ENCODE measurements at regions not wholly inside any gene's neighbourhood (a gene's known extent, or its start where the extent isn't known, plus 50 kb on each side); places are given as distances from the start of the nearest gene placed in this dataset.

DNA sequence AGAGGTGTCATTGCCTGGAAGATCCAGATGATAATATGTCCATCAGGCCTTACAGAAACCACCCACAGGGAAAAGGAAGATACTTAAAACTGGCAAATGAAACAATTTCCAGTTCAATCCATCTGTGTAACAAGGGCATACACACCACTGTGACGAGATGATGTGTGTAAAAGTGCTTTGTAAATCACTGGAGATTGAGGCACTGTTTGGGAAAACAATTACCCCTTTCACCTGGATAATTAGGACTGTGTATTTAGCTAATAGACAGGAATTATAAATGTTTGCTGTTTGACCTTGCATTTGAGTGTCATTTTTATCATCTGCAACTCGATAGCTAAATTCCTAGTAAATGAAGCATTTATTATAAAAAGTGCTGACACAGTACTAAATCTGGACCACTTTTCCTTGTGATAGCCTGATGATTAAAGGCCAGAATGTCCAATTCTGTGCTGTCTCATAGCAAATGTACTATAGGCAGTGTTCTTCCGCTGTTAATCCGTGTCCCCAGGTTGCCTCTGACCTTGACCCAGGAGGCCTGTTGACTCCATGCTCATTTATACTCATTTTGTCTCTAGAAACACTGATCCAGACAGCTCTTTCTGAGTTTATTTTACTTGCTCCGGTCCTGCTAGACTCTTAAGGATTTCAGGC is 105.8 kb downstream of the LACC1 start:
- no TSS peak for BruUV-seq (replicated peaks)
- intact Hi-C loops (cut with micrococcal nuclease; ENCODE audit: unreplicated experiment) = loop anchor here (5.0 kb wide), 3 partner anchors 62 to 487 kb away; no protein-coding TSS in a partner anchor

DNA sequence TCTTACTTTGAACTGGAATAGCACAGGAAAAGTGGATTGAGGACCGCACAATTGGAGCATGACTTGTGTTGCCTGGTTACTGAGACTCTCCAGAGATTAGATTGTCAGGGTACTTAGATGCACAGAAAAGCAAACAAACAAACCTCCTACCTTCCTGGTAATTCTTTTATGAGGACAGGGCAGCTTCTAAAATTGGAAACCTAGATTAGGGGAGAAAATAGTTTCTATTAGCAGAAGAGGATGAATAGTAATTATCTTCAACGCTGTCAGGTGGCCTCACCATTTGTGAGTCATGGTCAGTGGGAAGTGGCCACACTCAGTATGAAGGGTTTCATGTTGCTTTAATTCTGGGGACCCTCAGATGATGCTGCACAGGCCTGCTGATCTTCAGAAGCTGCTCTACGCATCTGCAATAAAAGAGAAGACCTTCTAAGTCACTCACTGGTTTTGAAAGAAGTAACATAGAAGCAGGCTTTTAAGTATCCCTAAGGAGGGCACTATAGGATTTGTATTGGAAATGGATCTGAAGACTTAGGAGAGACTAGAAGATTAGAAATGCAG is 106.8 kb downstream of the LACC1 start:
- intact Hi-C loops (cut with micrococcal nuclease; ENCODE audit: unreplicated experiment) = loop anchor here (5.0 kb wide), 3 partner anchors 61 to 486 kb away; no protein-coding TSS in a partner anchor
- H3K4me3 ChIP-seq (ENCODE audit: low read depth, low read length) = no peak overlapping the region
- TF ChIP-seq, protein P1, sequence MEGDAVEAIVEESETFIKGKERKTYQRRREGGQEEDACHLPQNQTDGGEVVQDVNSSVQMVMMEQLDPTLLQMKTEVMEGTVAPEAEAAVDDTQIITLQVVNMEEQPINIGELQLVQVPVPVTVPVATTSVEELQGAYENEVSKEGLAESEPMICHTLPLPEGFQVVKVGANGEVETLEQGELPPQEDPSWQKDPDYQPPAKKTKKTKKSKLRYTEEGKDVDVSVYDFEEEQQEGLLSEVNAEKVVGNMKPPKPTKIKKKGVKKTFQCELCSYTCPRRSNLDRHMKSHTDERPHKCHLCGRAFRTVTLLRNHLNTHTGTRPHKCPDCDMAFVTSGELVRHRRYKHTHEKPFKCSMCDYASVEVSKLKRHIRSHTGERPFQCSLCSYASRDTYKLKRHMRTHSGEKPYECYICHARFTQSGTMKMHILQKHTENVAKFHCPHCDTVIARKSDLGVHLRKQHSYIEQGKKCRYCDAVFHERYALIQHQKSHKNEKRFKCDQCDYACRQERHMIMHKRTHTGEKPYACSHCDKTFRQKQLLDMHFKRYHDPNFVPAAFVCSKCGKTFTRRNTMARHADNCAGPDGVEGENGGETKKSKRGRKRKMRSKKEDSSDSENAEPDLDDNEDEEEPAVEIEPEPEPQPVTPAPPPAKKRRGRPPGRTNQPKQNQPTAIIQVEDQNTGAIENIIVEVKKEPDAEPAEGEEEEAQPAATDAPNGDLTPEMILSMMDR (IDR thresholded peaks at IDR 0.05; ENCODE audit: insufficient read depth in 1 of 2, low read depth in 1 of 2, low read length in 1 of 2, severe bottlenecking in 1 of 2, unreplicated experiment in 1 of 2) = no peak
- no peaks in the 10 kb centered on the region for H3K36me3 Mint-ChIP-seq (ENCODE audit: insufficient read depth, unreplicated experiment)
- H3K4me1 Mint-ChIP-seq (ENCODE audit: low read depth, unreplicated experiment) = peaks cover 7% of the 10 kb centered on the region
- no peaks in the 10 kb centered on the region for H3K36me3 ChIP-seq (ENCODE audit: control insufficient read depth, insufficient read depth, low read length)
- no peak overlapping the region for H3K4me3 Mint-ChIP-seq (ENCODE audit: unreplicated experiment)
- no peaks in the 10 kb centered on the region for H3K9me3 ChIP-seq
- no peaks in the 10 kb centered on the region for H3K27me3 ChIP-seq (replicated peaks; ENCODE audit: control insufficient read depth, insufficient read depth, low read length)
- ChIA-PET POLR2A (no interaction called here), CTCF (no interaction called here)
- no peak overlapping the region for H3K27ac Mint-ChIP-seq (ENCODE audit: unreplicated experiment)
- H3K9me3 Mint-ChIP-seq (ENCODE audit: unreplicated experiment) = no peaks in the 10 kb centered on the region
- BruUV-seq (replicated peaks) = no TSS peak
- no peaks in the 10 kb centered on the region for H3K27me3 Mint-ChIP-seq (ENCODE audit: insufficient read depth, unreplicated experiment)
- DNase-seq = no peak
- H3K4me1 ChIP-seq = no peaks in the 10 kb centered on the region

More for the DNA sequence above, 105.8 kb downstream of the LACC1 start:
- Mint-ChIP-seq H3K9me3 (ENCODE audit: unreplicated experiment) (no peaks in the 10 kb centered on the region), H3K4me1 (ENCODE audit: low read depth, unreplicated experiment) (peaks cover 7% of the 10 kb centered on the region), H3K4me3 (ENCODE audit: unreplicated experiment) (no peak overlapping the region), H3K27ac (ENCODE audit: unreplicated experiment) (no peak overlapping the region), H3K27me3 (ENCODE audit: insufficient read depth, unreplicated experiment) (no peaks in the 10 kb centered on the region), H3K36me3 (ENCODE audit: insufficient read depth, unreplicated experiment) (no peaks in the 10 kb centered on the region)
- CTCF ChIA-PET = no interaction called here
- DNase-seq = no peak
- H3K4me1 ChIP-seq = no peaks in the 10 kb centered on the region
- no peaks in the 10 kb centered on the region for H3K27me3 ChIP-seq (replicated peaks; ENCODE audit: control insufficient read depth, insufficient read depth, low read length)
- no peaks in the 10 kb centered on the region for H3K36me3 ChIP-seq (ENCODE audit: control insufficient read depth, insufficient read depth, low read length)
- POLR2A ChIA-PET = no interaction called here
- H3K9me3 ChIP-seq = no peaks in the 10 kb centered on the region
- TF ChIP-seq, protein P1 (IDR thresholded peaks at IDR 0.05; ENCODE audit: insufficient read depth in 1 of 2, low read depth in 1 of 2, low read length in 1 of 2, severe bottlenecking in 1 of 2, unreplicated experiment in 1 of 2) = no peak
- H3K4me3 ChIP-seq (ENCODE audit: low read depth, low read length) = no peak overlapping the region

DNA sequence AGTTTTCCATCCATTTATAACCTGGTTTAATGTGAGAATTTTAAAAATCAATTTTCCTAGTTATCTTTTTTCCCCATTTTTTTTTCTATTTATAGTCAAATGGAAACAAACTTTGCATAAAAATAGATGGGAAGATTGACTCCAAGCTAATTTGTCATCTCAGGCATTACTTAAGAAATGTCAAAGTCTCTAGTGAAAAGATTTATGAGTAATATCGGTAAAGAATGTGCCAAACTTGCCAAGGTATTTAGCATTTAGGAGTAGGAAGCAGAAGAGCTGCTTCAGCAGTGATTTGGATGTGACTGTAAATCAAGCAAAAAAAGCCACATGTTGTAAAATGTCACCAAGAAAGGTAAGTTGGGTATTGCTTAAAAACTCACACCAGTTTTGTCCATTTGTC is 108.6 kb downstream of the LACC1 start:
- H3K4me3 ChIP-seq (ENCODE audit: low read depth, low read length) = no peak overlapping the region
- H3K27me3 ChIP-seq (replicated peaks; ENCODE audit: control insufficient read depth, insufficient read depth, low read length) = no peaks in the 10 kb centered on the region
- H3K36me3 ChIP-seq (ENCODE audit: control insufficient read depth, insufficient read depth, low read length) = no peaks in the 10 kb centered on the region
- Mint-ChIP-seq H3K27ac (ENCODE audit: unreplicated experiment) (no peak overlapping the region), H3K36me3 (ENCODE audit: insufficient read depth, unreplicated experiment) (no peaks in the 10 kb centered on the region), H3K9me3 (ENCODE audit: unreplicated experiment) (no peaks in the 10 kb centered on the region), H3K4me3 (ENCODE audit: unreplicated experiment) (no peak overlapping the region), H3K4me1 (ENCODE audit: low read depth, unreplicated experiment) (peaks cover 7% of the 10 kb centered on the region), H3K27me3 (ENCODE audit: insufficient read depth, unreplicated experiment) (no peaks in the 10 kb centered on the region)
- intact Hi-C loops (cut with micrococcal nuclease; ENCODE audit: unreplicated experiment) = loop anchor here (5.0 kb wide), 3 partner anchors 59 to 484 kb away; no protein-coding TSS in a partner anchor
- DNase-seq = no peak
- ChIA-PET POLR2A (no interaction called here), CTCF (no interaction called here)
- BruUV-seq (replicated peaks) = no TSS peak
- TF ChIP-seq, protein P1 (IDR thresholded peaks at IDR 0.05; ENCODE audit: insufficient read depth in 1 of 2, low read depth in 1 of 2, low read length in 1 of 2, severe bottlenecking in 1 of 2, unreplicated experiment in 1 of 2) = no peak
- H3K9me3 ChIP-seq = no peaks in the 10 kb centered on the region
- no peaks in the 10 kb centered on the region for H3K4me1 ChIP-seq

Data from Caco-2 (cell line).